Fibroblast of the aortic adventitia (primary cell): ENCODE measurements at regions not wholly inside any gene's neighbourhood (a gene's known extent, or its start where the extent isn't known, plus 50 kb on each side); places are given as distances from the start of the nearest gene placed in this dataset.

ENCODE experiments used
- DNase-seq: peaks from one replicate; pipeline ENCODE4 v3.0.0-alpha.2; 2010; ENCODE audit warnings: low read depth
- H3K4me3 ChIP-seq: 2 replicates; pipeline ENCODE4 v1.5.1; 2011; ENCODE audit warnings: low read depth, mild to moderate bottlenecking, control low read depth, low read length, moderate library complexity
- TF ChIP-seq, protein P1 (sequence below): IDR thresholded peaks from 2 replicates; pipeline ENCODE4 v1.5.1; 2011; ENCODE audit warnings: mild to moderate bottlenecking, low read length, control low read depth, inconsistent platforms; ENCODE audit not compliant: insufficient read depth

- DNase-seq: no peak
- no peak overlapping the region for H3K4me3 ChIP-seq
- TF ChIP-seq, protein P1, sequence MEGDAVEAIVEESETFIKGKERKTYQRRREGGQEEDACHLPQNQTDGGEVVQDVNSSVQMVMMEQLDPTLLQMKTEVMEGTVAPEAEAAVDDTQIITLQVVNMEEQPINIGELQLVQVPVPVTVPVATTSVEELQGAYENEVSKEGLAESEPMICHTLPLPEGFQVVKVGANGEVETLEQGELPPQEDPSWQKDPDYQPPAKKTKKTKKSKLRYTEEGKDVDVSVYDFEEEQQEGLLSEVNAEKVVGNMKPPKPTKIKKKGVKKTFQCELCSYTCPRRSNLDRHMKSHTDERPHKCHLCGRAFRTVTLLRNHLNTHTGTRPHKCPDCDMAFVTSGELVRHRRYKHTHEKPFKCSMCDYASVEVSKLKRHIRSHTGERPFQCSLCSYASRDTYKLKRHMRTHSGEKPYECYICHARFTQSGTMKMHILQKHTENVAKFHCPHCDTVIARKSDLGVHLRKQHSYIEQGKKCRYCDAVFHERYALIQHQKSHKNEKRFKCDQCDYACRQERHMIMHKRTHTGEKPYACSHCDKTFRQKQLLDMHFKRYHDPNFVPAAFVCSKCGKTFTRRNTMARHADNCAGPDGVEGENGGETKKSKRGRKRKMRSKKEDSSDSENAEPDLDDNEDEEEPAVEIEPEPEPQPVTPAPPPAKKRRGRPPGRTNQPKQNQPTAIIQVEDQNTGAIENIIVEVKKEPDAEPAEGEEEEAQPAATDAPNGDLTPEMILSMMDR: no peak
Observed at GRCh38 chr21:35607406-35607805, 452.9 kb downstream of the SETD4 start.

DNA sequence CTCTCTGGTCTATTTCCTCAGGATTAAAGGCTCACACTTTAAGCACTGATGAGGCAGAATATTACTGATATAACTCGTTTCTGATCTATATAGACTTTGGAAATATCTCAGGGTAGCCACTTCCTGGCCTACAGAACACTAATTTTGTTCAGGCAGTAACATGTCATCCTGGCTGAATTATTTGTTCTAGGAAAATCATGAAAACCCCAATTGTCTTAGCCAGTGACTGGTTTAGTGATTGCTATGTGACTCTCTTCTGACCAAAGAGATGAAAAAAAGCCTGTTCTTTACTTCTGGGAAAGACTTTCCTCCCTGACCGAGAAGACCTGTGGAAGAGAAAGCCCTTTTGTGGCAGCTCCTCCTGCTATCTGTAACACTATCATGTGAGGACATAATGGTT, 453.7 kb downstream of the SETD4 start:
- H3K4me3 ChIP-seq: no peak overlapping the region
- no peak for DNase-seq
- TF ChIP-seq, protein P1: no peak

GRCh38 chr21:35606146-35606545, 454.2 kb downstream of the SETD4 start:
- TF ChIP-seq, protein P1: no peak
- no peak for DNase-seq
- H3K4me3 ChIP-seq: no peak overlapping the region

DNA sequence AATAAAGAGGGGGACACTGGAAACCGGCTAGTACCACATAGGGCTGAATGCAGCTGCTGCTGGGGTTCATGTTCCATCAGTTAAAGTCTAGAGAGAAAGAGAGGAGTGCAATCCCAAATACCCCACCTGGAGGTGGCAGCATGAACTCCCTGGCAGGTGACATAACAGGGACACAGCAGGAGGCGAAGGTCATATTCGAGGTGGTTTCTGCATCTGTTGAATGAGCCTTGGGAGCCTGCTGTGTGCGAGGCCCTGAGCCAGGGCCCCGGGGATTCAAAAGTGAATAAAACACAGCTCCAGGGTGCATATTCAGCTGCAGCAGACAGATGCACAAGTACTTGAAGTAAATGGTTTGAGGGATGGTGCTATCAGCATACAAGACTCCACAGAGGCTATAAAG, 456.8 kb downstream of the SETD4 start:
- TF ChIP-seq, protein P1: peak; percentile 11
- no peak for DNase-seq
- no peak overlapping the region for H3K4me3 ChIP-seq

- no peak overlapping the region for H3K4me3 ChIP-seq
- no peak for DNase-seq
- TF ChIP-seq, protein P1: no peak
Observed at GRCh38 chr21:35602811-35603362, 457.4 kb downstream of the SETD4 start.

GRCh38 chr21:35601211-35601610, 459.1 kb downstream of the SETD4 start:
- H3K4me3 ChIP-seq: no peak overlapping the region
- DNase-seq: peak; percentile 47
- TF ChIP-seq, protein P1: no peak

DNA sequence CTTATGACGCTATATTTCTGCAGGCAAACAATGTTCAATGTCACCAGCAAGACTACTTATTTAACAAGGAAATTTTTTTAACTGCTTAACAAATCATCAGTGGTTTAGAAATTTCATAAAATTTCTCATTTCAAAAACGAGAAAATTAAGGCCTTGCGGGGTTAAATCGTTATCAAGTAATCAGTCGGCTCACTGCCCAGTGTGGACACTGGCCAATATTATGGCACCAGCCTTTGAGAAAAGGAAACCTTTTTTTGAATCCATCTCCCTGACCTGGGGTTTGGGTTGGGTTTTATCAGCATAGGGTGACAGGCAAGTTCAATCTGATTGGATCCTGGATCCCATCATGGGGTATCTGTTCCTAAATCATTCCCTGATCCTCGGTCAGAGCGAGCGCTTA, 461.2 kb downstream of the SETD4 start:
- DNase-seq: no peak
- TF ChIP-seq, protein P1: no peak
- H3K4me3 ChIP-seq: no peak overlapping the region
